ENCODE measurements at regions not wholly inside any gene's neighbourhood (a gene's known extent, or its start where the extent isn't known, plus 50 kb on each side); places are given as distances from the start of the nearest gene placed in this dataset.

DNA sequence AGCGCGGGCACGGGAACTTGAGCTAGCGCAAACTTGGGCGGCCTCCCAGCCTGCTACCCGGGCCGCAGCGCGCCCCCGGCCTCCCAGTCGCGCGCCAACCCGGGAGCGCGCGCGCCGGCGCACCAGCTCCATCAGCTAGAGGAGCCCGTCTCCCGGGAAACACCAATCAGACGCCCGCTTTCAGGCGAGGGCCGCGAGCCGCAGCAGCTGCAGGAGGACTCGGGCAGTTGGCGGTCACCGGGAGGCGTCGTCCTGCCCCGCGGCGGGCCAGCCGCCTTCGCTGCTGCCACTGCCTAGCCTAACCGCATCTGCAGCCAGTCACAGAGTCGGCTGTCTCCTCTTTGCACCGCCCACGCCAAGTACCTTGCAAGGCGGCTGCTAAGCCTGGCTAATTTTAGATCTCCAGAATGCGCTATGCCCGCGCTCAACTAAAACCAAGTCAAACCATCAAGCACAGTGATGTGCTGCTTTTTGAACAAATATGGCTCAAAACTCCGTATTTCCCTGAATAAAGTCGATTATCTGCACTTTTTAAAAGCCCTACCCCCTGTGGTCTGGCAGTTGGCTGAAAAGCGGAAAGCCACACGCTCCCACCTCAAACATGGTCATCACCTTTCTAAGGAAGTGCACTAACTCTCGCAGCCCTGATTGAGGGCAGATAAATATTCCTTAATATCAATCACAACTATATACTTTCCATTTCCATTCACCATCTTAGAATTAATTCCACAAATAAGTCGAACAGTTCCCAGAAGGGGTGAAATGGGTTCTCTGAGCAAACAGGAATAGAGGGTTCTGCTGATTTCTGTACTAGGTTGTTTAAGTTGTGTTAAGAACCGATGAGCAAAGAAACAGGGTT is 221.8 kb downstream of the MEF2C start:
- H3K27me3 ChIP-seq (ENCODE audit: insufficient read depth, poor library complexity, severe bottlenecking): peaks cover 5% of the 10 kb centered on the region
- H3K4me3 ChIP-seq (replicated peaks; ENCODE audit: insufficient read depth, low read length): peak overlapping the region; percentile 33
- TF ChIP-seq GABPA (IDR thresholded peaks at IDR 0.05; ENCODE audit: low read depth) (no peak), REST (IDR thresholded peaks at IDR 0.05; ENCODE audit: insufficient replicate concordance, low read depth) (no peak), SPI1 (IDR thresholded peaks at IDR 0.05; ENCODE audit: borderline replicate concordance, low read depth) (no peak), CTCF (IDR thresholded peaks at IDR 0.05; ENCODE audit: insufficient read depth, low read length) (no peak), POLR2AphosphoS5 (IDR thresholded peaks at IDR 0.05; ENCODE audit: low read depth) (no peak)
- no peak for DNase-seq (ENCODE audit: low read depth in 1 of 2, low spot score in 1 of 2)
- no peak overlapping the region for H3K27ac ChIP-seq (replicated peaks)

GRCh38 chr5:88660264-88660946 is 222.6 kb downstream of the MEF2C start:
- Histone ChIP-seq H3K27me3 (ENCODE audit: insufficient read depth, poor library complexity, severe bottlenecking) (peaks cover 5% of the 10 kb centered on the region), H3K4me3 (replicated peaks; ENCODE audit: insufficient read depth, low read length) (peak overlapping the region; percentile 30), H3K27ac (replicated peaks) (no peak overlapping the region)
- no peak for DNase-seq (ENCODE audit: low read depth in 1 of 2, low spot score in 1 of 2)
- no peak for TF ChIP-seq REST (IDR thresholded peaks at IDR 0.05; ENCODE audit: insufficient replicate concordance, low read depth)
- no peak for TF ChIP-seq GABPA (IDR thresholded peaks at IDR 0.05; ENCODE audit: low read depth)
- TF ChIP-seq SPI1 (IDR thresholded peaks at IDR 0.05; ENCODE audit: borderline replicate concordance, low read depth): no peak
- no peak for TF ChIP-seq POLR2AphosphoS5 (IDR thresholded peaks at IDR 0.05; ENCODE audit: low read depth)
- TF ChIP-seq CTCF (IDR thresholded peaks at IDR 0.05; ENCODE audit: insufficient read depth, low read length): no peak

DNA sequence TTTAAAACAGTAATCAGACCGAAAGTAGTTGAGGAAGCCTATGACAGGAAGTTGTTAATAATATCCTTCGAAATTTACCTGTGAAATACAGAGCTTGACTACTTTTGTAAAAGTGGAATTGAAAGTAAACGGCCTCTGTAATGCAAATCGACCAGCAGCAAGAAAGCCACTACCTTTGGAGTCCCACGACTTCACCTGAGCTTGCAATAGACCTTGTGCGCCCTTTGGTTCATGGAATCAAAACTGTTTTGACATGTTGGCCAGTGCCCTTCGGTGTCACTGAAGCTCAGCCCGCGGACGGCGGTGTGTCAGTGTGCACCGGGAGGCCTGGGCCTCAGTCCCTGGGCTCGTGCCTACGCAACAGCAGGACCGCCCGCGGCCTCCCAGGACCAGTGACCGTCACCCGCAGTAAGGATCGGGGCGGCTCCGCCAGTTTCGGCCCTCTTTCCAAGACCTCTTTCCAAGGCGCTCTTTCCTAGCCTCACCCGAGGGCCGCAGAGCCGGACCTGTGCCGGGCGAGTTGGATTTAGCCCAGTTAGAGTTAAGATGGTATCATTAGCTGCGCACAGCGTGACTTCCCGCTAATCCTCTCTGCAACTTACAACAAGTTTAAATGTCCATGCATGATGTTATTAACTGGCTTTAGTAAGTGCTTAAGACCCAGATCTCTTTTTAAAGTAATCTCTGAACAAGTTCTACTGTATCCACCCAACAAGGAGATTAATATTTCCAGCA is 223.3 kb downstream of the MEF2C start:
- TF ChIP-seq SPI1 (IDR thresholded peaks at IDR 0.05; ENCODE audit: borderline replicate concordance, low read depth): no peak
- TF ChIP-seq GABPA (IDR thresholded peaks at IDR 0.05; ENCODE audit: low read depth): no peak
- no peak for TF ChIP-seq REST (IDR thresholded peaks at IDR 0.05; ENCODE audit: insufficient replicate concordance, low read depth)
- H3K27me3 ChIP-seq (ENCODE audit: insufficient read depth, poor library complexity, severe bottlenecking): peaks cover 5% of the 10 kb centered on the region
- H3K27ac ChIP-seq (replicated peaks): no peak overlapping the region
- no peak for DNase-seq (ENCODE audit: low read depth in 1 of 2, low spot score in 1 of 2)
- H3K4me3 ChIP-seq (replicated peaks; ENCODE audit: insufficient read depth, low read length): no peak overlapping the region

Data from HL-60 (cell line).